K562 (cell line): ENCODE measurements at regions not wholly inside any gene's neighbourhood (a gene's known extent, or its start where the extent isn't known, plus 50 kb on each side); places are given as distances from the start of the nearest gene placed in this dataset.

Experiments
- ATAC-seq: fragments of 200-7000 bp; cut with Tn5 transposase; 3 replicates; pipeline ENCODE4 v1.9.1; 2020; ENCODE audit warnings: moderate library complexity
- BruUV-seq: library from RNA; stranded (reverse); fragments of 400-500 nt; replicated peaks from 2 replicates; lab custom pipeline; 2021; lab: Mats Ljungman, UMichigan
- CTCF ChIA-PET: fragments of 300-600 bp; formaldehyde crosslinking; extraction: SDS; loops from one replicate; lab custom pipeline; 2021; ENCODE audit warnings: low intra/inter-chr PET ratio; lab: Yijun Ruan, JAX
- POLR2A ChIA-PET: fragments of 300-600, 350-650 bp; sonication (Branson Sonifier 250); formaldehyde crosslinking; extraction: SDS; loops from one replicate; lab custom pipeline; 2021; ENCODE audit warnings: antibody characterized with exemption, inconsistent platforms; lab: Yijun Ruan, JAX
- DNase-seq, 4 experiments: peaks; one replicate each; pipeline versions ENCODE4 v3.0.0 to v3.0.0-alpha.2; 2011 to 2018; ENCODE audit warnings: low spot score in 3 of 4, mixed read lengths in 3 of 4; ENCODE audit errors: extremely low read depth in 1 of 4
- FAIRE-seq: peaks from 2 replicates; lab custom pipeline; 2011; peaks lifted over from hg19 to GRCh38; lab: Jason Lieb, UNC
- H2AFZ ChIP-seq: 2 replicates; pipeline ENCODE4 v1.6.0; 2011; ENCODE audit warnings: low read depth, low read length, control low read depth, inconsistent platforms
- H3K27ac ChIP-seq: fragments of 200-600 bp; 3 replicates; pipeline ENCODE4 v1.8.0; 2011; ENCODE audit warnings: low read depth, mild to moderate bottlenecking, control low read depth, inconsistent platforms, low read length, moderate library complexity, mixed read lengths; ENCODE audit errors: extremely low read depth
- H3K27me3 ChIP-seq, 2 experiments: fragments of 300-600 bp in 1 of 2; 2 replicates in 1 of 2; 3 replicates in 1 of 2; pipeline versions ENCODE4 v1.6.0 to v1.8.0; 2011; ENCODE audit warnings: inconsistent platforms in 2 of 2, low read length in 2 of 2, mild to moderate bottlenecking in 1 of 2, mixed read lengths in 1 of 2, moderate library complexity in 1 of 2; ENCODE audit not compliant: control insufficient read depth in 2 of 2, insufficient read depth in 2 of 2
- H3K36me3 ChIP-seq: fragments of 300-600 bp; 3 replicates; pipeline ENCODE4 v1.8.0; 2011; ENCODE audit warnings: mild to moderate bottlenecking, low read length, inconsistent platforms; ENCODE audit not compliant: control insufficient read depth, insufficient read depth
- H3K4me1 ChIP-seq, 2 experiments: fragments of 200-600 bp in 1 of 2; replicated peaks in 1 of 2; 2 replicates in 1 of 2; 3 replicates in 1 of 2; pipeline versions ENCODE4 v1.5.1 to v1.8.0; 2011; ENCODE audit warnings: inconsistent platforms in 2 of 2, low read length in 2 of 2, mild to moderate bottlenecking in 1 of 2, mixed read lengths in 1 of 2, moderate library complexity in 1 of 2; ENCODE audit not compliant: control insufficient read depth in 2 of 2, insufficient read depth in 2 of 2
- H3K4me2 ChIP-seq: 2 replicates; pipeline ENCODE4 v1.6.1; 2011; ENCODE audit warnings: low read length, control low read depth, inconsistent platforms, mixed read lengths; ENCODE audit not compliant: insufficient read depth
- H3K4me3 ChIP-seq: fragments of 200-600 bp; sonication (generic), shearing (Covaris generic); 2 replicates; pipeline ENCODE4 v1.5.1; 2016; ENCODE audit warnings: control low read depth, inconsistent platforms
- H3K79me2 ChIP-seq: fragments of 200-600 bp; 3 replicates; pipeline ENCODE4 v1.8.0; 2011; ENCODE audit warnings: low read length, inconsistent platforms; ENCODE audit not compliant: control insufficient read depth, insufficient read depth
- H3K9ac ChIP-seq, 2 experiments: 2 replicates each; pipeline versions ENCODE4 v1.6.0 to v1.6.1; 2011; ENCODE audit warnings: low read depth in 2 of 2, low read length in 2 of 2, control low read depth in 1 of 2, inconsistent platforms in 1 of 2, mild to moderate bottlenecking in 1 of 2, mixed read lengths in 1 of 2; ENCODE audit not compliant: insufficient read depth in 1 of 2
- H3K9me1 ChIP-seq: one replicate; pipeline ENCODE4 v1.6.0; 2011; ENCODE audit warnings: inconsistent platforms, mild to moderate bottlenecking, low read length, moderate library complexity; ENCODE audit not compliant: control insufficient read depth, insufficient read depth
- H3K9me3 ChIP-seq: replicated peaks from 2 replicates; pipeline ENCODE4 v1.5.1; 2011; ENCODE audit warnings: low read depth, low read length, inconsistent platforms; ENCODE audit not compliant: control insufficient read depth, insufficient read depth
- H4K20me1 ChIP-seq: replicated peaks from 2 replicates; pipeline ENCODE4 v1.6.1; 2011; ENCODE audit warnings: low read length, inconsistent platforms, mixed read lengths; ENCODE audit not compliant: control insufficient read depth, insufficient read depth
- ESRRB ChIP-seq: fragments of 250-450 bp; sonication (Bioruptor Pico); IDR thresholded peaks from 2 replicates; pipeline ENCODE4 v1.5.0; 2020; ENCODE audit warnings: mild to moderate bottlenecking, moderate library complexity, borderline replicate concordance
- HCFC1 ChIP-seq: IDR thresholded peaks from 2 replicates; pipeline ENCODE4 v1.6.1; 2012; ENCODE audit warnings: low read depth, low read length, improper control_type of control experiment
- ILF3 ChIP-seq: fragments of 450-650 bp; IDR thresholded peaks from 2 replicates; pipeline ENCODE4 v1.6.1; 2018; ENCODE audit warnings: antibody characterized with exemption, mild to moderate bottlenecking, moderate library complexity, borderline replicate concordance
- MCM2 ChIP-seq: fragments of 450-650 bp; IDR thresholded peaks from 2 replicates; pipeline ENCODE4 v1.6.1; 2017; ENCODE audit warnings: low read depth, mild to moderate bottlenecking
- PPARD ChIP-seq: fragments of 250-450 bp; sonication (Bioruptor Pico); IDR thresholded peaks from 2 replicates; pipeline ENCODE4 v1.8.0; 2022; ENCODE audit warnings: inconsistent platforms, mild to moderate bottlenecking, moderate library complexity
- RBM25 ChIP-seq: fragments of 200-400 bp; formaldehyde crosslinking; IDR thresholded peaks from 2 replicates; pipeline ENCODE4 v1.6.1; 2018; ENCODE audit warnings: low read length, low read depth, moderate library complexity; ENCODE audit not compliant: severe bottlenecking
- SRSF1 ChIP-seq: fragments of 200-400 bp; formaldehyde crosslinking; IDR thresholded peaks from 2 replicates; pipeline ENCODE4 v1.6.1; 2017; ENCODE audit warnings: mild to moderate bottlenecking, low read depth, low read length, moderate library complexity
- TSC22D4 ChIP-seq: fragments of 450-650 bp; IDR thresholded peaks from 2 replicates; pipeline ENCODE4 v1.6.1; 2016; ENCODE audit warnings: missing genetic modification characterization, missing biosample characterization, control low read depth
- ZBTB17 ChIP-seq: fragments of 450-650 bp; formaldehyde crosslinking; IDR thresholded peaks from 2 replicates; pipeline ENCODE4 v1.4.0; 2020; ENCODE audit warnings: mild to moderate bottlenecking
- ZC3H8 ChIP-seq: fragments of 450-650 bp; IDR thresholded peaks from 2 replicates; pipeline ENCODE4 v1.6.1; 2017
- WGBS: fragments of 100-300 bp; shearing (Covaris generic); methylation state at CpG from one replicate; pipeline ENCODE4 v1.1.6; 2016; ENCODE audit warnings: low coverage, mixed read lengths; ENCODE audit not compliant: insufficient coverage; ENCODE audit errors: missing lambda C conversion rate; 5-methylcytosine and 5-hydroxymethylcytosine counted together
- in situ Hi-C: fragments of 300-500 bp; cut with MboI; formaldehyde crosslinking; loops from 4 replicates; pipeline ENCODE4 v1.15.0; 2018; ENCODE audit warnings: inconsistent platforms, mixed read lengths
- intact Hi-C: fragments of 100-400 bp; cut with micrococcal nuclease; formaldehyde crosslinking; loops from 2 replicates; pipeline ENCODE4 v1.14.2; 2022
- TF ChIP-seq, protein P1 (sequence below): sonication (generic); formaldehyde crosslinking; IDR thresholded peaks from 2 replicates; pipeline ENCODE4 v1.5.0; 2020; ENCODE audit warnings: missing genetic modification reagents
- TF ChIP-seq, protein P2 (sequence below): sonication (generic); formaldehyde crosslinking; IDR thresholded peaks from 2 replicates; pipeline ENCODE4 v1.8.1; 2023; ENCODE audit warnings: missing genetic modification reagents, mild to moderate bottlenecking, borderline replicate concordance

DNA sequence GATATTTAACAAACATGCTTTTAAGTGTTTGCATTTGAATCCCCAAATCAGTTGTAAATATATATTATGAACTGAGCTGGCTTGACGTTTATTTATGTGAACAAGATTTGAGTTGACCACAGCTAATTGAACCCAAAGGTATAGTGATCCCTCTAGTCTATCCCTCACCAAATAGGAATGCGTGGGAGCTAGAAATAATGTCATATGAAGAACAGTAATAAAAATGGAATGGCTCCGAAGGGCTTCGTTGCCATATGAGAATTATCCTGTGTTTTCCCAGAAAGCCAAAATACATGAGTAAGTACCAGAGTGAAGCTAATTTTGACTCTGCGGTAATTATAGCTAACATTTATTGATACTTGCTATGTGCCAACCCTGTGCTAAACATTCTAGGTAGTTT is 142.7 kb downstream of the ADCYAP1 start:
- TF ChIP-seq TSC22D4 (tag) (no peak), ZBTB17 (CRISPR knock-in tag) (no peak), ILF3 (no peak), HCFC1 (no peak), SRSF1 (no peak), PPARD (no peak), RBM25 (no peak), MCM2 (no peak), ESRRB (CRISPR knock-in tag) (no peak), ZC3H8 (no peak)
- TF ChIP-seq, protein P1, sequence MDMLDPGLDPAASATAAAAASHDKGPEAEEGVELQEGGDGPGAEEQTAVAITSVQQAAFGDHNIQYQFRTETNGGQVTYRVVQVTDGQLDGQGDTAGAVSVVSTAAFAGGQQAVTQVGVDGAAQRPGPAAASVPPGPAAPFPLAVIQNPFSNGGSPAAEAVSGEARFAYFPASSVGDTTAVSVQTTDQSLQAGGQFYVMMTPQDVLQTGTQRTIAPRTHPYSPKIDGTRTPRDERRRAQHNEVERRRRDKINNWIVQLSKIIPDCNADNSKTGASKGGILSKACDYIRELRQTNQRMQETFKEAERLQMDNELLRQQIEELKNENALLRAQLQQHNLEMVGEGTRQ (CRISPR knock-in tag), result no peak
- TF ChIP-seq, protein P2, sequence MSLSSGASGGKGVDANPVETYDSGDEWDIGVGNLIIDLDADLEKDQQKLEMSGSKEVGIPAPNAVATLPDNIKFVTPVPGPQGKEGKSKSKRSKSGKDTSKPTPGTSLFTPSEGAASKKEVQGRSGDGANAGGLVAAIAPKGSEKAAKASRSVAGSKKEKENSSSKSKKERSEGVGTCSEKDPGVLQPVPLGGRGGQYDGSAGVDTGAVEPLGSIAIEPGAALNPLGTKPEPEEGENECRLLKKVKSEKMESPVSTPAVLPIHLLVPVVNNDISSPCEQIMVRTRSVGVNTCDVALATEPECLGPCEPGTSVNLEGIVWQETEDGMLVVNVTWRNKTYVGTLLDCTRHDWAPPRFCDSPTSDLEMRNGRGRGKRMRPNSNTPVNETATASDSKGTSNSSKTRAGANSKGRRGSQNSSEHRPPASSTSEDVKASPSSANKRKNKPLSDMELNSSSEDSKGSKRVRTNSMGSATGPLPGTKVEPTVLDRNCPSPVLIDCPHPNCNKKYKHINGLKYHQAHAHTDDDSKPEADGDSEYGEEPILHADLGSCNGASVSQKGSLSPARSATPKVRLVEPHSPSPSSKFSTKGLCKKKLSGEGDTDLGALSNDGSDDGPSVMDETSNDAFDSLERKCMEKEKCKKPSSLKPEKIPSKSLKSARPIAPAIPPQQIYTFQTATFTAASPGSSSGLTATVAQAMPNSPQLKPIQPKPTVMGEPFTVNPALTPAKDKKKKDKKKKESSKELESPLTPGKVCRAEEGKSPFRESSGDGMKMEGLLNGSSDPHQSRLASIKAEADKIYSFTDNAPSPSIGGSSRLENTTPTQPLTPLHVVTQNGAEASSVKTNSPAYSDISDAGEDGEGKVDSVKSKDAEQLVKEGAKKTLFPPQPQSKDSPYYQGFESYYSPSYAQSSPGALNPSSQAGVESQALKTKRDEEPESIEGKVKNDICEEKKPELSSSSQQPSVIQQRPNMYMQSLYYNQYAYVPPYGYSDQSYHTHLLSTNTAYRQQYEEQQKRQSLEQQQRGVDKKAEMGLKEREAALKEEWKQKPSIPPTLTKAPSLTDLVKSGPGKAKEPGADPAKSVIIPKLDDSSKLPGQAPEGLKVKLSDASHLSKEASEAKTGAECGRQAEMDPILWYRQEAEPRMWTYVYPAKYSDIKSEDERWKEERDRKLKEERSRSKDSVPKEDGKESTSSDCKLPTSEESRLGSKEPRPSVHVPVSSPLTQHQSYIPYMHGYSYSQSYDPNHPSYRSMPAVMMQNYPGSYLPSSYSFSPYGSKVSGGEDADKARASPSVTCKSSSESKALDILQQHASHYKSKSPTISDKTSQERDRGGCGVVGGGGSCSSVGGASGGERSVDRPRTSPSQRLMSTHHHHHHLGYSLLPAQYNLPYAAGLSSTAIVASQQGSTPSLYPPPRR (CRISPR knock-in tag), result no peak
- in situ Hi-C loops, result no loop called here
- no peak overlapping the region for H3K4me3 ChIP-seq

More for the DNA sequence above, 142.7 kb downstream of the ADCYAP1 start:
- H3K9me3 ChIP-seq, result no peaks in the 10 kb centered on the region
- peaks cover 2 to 30% of the 10 kb centered on the region in 2 experiments; a peak in 4 of 5 replicates for H3K4me1 ChIP-seq
- BruUV-seq, result no TSS peak
- no peaks in the 10 kb centered on the region for H3K27me3 ChIP-seq
- WGBS, result 61% methylated on average over 5 of the region's 5 CpGs
- no peak overlapping the region for H3K4me2 ChIP-seq
- no peak for DNase-seq
- no peaks in the 10 kb centered on the region for H3K79me2 ChIP-seq
- ATAC-seq, result no peak
- H3K9me1 ChIP-seq, result no peaks in the 10 kb centered on the region
- no peaks in the 10 kb centered on the region for H4K20me1 ChIP-seq
- ChIA-PET POLR2A (no interaction called here), CTCF (no interaction called here)
- no peak overlapping the region for H3K9ac ChIP-seq
- H3K36me3 ChIP-seq, result no peaks in the 10 kb centered on the region
- FAIRE-seq, result no peak
- H3K27ac ChIP-seq, result no peak overlapping the region
- intact Hi-C loops, result no loop called here
- H2AFZ ChIP-seq, result no peak overlapping the region
